HepG2 (cell line): ENCODE measurements at regions not wholly inside any gene's neighbourhood (a gene's known extent, or its start where the extent isn't known, plus 50 kb on each side); places are given as distances from the start of the nearest gene placed in this dataset.

Experiments used
- ATAC-seq: fragments of 200-7000 bp; cut with Tn5 transposase; 3 replicates; pipeline ENCODE4 v1.9.1; 2020; ENCODE audit warnings: mild to moderate bottlenecking, moderate library complexity
- BruUV-seq: library from RNA; stranded (reverse); fragments of 400-500 nt; replicated peaks from 2 replicates; lab custom pipeline; 2021; lab: Mats Ljungman, UMichigan
- CTCF ChIA-PET: fragments of 300-600 bp; formaldehyde crosslinking; extraction: SDS; loops from one replicate; lab custom pipeline; 2021; ENCODE audit warnings: low total read pairs, inconsistent platforms, low intra/inter-chr PET ratio; lab: Yijun Ruan, JAX
- POLR2A ChIA-PET: fragments of 350-600 bp; sonication (Branson Sonifier 250); formaldehyde crosslinking; loops from one replicate; lab custom pipeline; 2020; ENCODE audit warnings: antibody characterized with exemption, inconsistent platforms; lab: Yijun Ruan, JAX
- DNase-seq: peaks from one replicate; pipeline ENCODE4 v3.0.0-alpha.2; 2015; ENCODE audit warnings: low spot score
- FAIRE-seq: peaks from 3 replicates; lab custom pipeline; 2011; peaks lifted over from hg19 to GRCh38; lab: Jason Lieb, UNC
- H2AFZ ChIP-seq: one replicate; pipeline ENCODE4 v1.6.1; 2011; ENCODE audit warnings: low read length, inconsistent platforms
- H3K27ac ChIP-seq: fragments of 300-600 bp; 3 replicates; pipeline ENCODE4 v1.8.0; 2011; ENCODE audit warnings: mixed run types, mild to moderate bottlenecking, mixed read lengths, low read length, inconsistent platforms; ENCODE audit not compliant: insufficient read depth; ENCODE audit errors: extremely low read length
- H3K27me3 ChIP-seq, 2 experiments: fragments of 200-600 bp in 1 of 2; 2 replicates in 1 of 2; 3 replicates in 1 of 2; pipeline versions ENCODE4 v1.6.0 to v1.8.0; 2011; ENCODE audit warnings: low read length in 2 of 2, mild to moderate bottlenecking in 2 of 2, moderate library complexity in 2 of 2, inconsistent platforms in 1 of 2; ENCODE audit not compliant: insufficient read depth in 2 of 2, control insufficient read depth in 1 of 2
- H3K36me3 ChIP-seq, 2 experiments: fragments of 200-600 bp in 1 of 2; replicated peaks in 1 of 2; 2 replicates in 1 of 2; 3 replicates in 1 of 2; pipeline versions ENCODE4 v1.5.1 to v1.8.0; 2011; ENCODE audit warnings: low read length in 2 of 2, inconsistent platforms in 1 of 2; ENCODE audit not compliant: insufficient read depth in 2 of 2, control insufficient read depth in 1 of 2
- H3K4me1 ChIP-seq: 2 replicates; pipeline ENCODE4 v1.5.1; 2012; ENCODE audit warnings: low read length, inconsistent platforms; ENCODE audit not compliant: insufficient read depth
- H3K4me2 ChIP-seq: 2 replicates; pipeline ENCODE4 v1.6.0; 2011; ENCODE audit warnings: low read depth, low read length, inconsistent platforms
- H3K4me3 ChIP-seq, 3 experiments: fragments of 200-600 bp in 1 of 3; sonication (generic), shearing (Covaris generic) in 1 of 3; replicated peaks in 1 of 3; 2 replicates each; pipeline ENCODE4 v1.5.1; 2011 to 2016; ENCODE audit warnings: low read length in 3 of 3, inconsistent platforms in 2 of 3, low read depth in 2 of 3, mild to moderate bottlenecking in 2 of 3, control low read depth in 1 of 3, mixed read lengths in 1 of 3; ENCODE audit not compliant: insufficient read depth in 1 of 3
- H3K79me2 ChIP-seq: one replicate; pipeline ENCODE4 v1.6.1; 2011; ENCODE audit warnings: low read length, inconsistent platforms; ENCODE audit not compliant: insufficient read depth
- H3K9ac ChIP-seq: 2 replicates; pipeline ENCODE4 v1.6.0; 2011; ENCODE audit warnings: mild to moderate bottlenecking, low read depth, low read length, inconsistent platforms; ENCODE audit not compliant: insufficient read depth
- H3K9me3 ChIP-seq: 2 replicates; pipeline ENCODE4 v1.5.1; 2012; ENCODE audit warnings: mild to moderate bottlenecking, low read length
- H4K20me1 ChIP-seq: 2 replicates; pipeline ENCODE4 v1.6.0; 2011; ENCODE audit warnings: inconsistent platforms, mild to moderate bottlenecking, low read length, moderate library complexity; ENCODE audit not compliant: insufficient read depth
- ARID2 ChIP-seq: sonication (generic); formaldehyde crosslinking; IDR thresholded peaks from 2 replicates; pipeline ENCODE4 v1.8.1; 2022; ENCODE audit warnings: mild to moderate bottlenecking, missing genetic modification reagents, borderline replicate concordance
- ATF7 ChIP-seq, 2 experiments: fragments of 450-650 bp in 1 of 2; sonication (generic) in 1 of 2; formaldehyde crosslinking in 1 of 2; IDR thresholded peaks; 2 replicates each; pipeline versions ENCODE4 v1.4.0 to v1.6.1; 2016 to 2020; ENCODE audit warnings: antibody characterized with exemption in 1 of 2, mild to moderate bottlenecking in 1 of 2, missing genetic modification reagents in 1 of 2
- CHCHD3 ChIP-seq: sonication (generic); formaldehyde crosslinking; IDR thresholded peaks from 2 replicates; pipeline ENCODE4 v1.8.0; 2022; ENCODE audit warnings: mild to moderate bottlenecking, missing genetic modification reagents, moderate library complexity
- HNRNPLL ChIP-seq: fragments of 200-400 bp; formaldehyde crosslinking; IDR thresholded peaks from 2 replicates; pipeline ENCODE4 v1.6.1; 2017; ENCODE audit warnings: mild to moderate bottlenecking, low read depth, low read length; ENCODE audit not compliant: poor library complexity, severe bottlenecking
- HOXA7 ChIP-seq: sonication (generic); formaldehyde crosslinking; IDR thresholded peaks from 2 replicates; pipeline ENCODE4 v1.8.1; 2022; ENCODE audit warnings: mild to moderate bottlenecking, missing genetic modification reagents, moderate library complexity
- ISX ChIP-seq: sonication (generic); formaldehyde crosslinking; conservative IDR thresholded peaks from 2 replicates; pipeline ENCODE4 v1.5.0; 2020; ENCODE audit warnings: missing genetic modification reagents
- JUNB ChIP-seq: sonication (generic); formaldehyde crosslinking; IDR thresholded peaks from 2 replicates; pipeline ENCODE4 v1.8.0; 2022; ENCODE audit warnings: missing genetic modification reagents, mild to moderate bottlenecking, borderline replicate concordance
- KDM2A ChIP-seq: sonication (generic); formaldehyde crosslinking; IDR thresholded peaks from 2 replicates; pipeline ENCODE4 v1.4.0; 2020; ENCODE audit warnings: low read depth, missing genetic modification reagents, borderline replicate concordance
- KDM4B ChIP-seq: sonication (generic); formaldehyde crosslinking; IDR thresholded peaks from 2 replicates; pipeline ENCODE4 v1.4.0; 2020; ENCODE audit warnings: missing genetic modification reagents
- NBN ChIP-seq: fragments of 450-650 bp; conservative IDR thresholded peaks from 2 replicates; pipeline ENCODE4 v1.6.1; 2017
- NONO ChIP-seq, 2 experiments: fragments of 450-650 bp in 1 of 2; sonication (generic) in 1 of 2; formaldehyde crosslinking in 1 of 2; IDR thresholded peaks in 1 of 2; conservative IDR thresholded peaks in 1 of 2; 2 replicates each; pipeline versions ENCODE4 v1.6.1 to v1.8.0; 2017 to 2022; ENCODE audit warnings: mild to moderate bottlenecking in 1 of 2, missing genetic modification reagents in 1 of 2, moderate library complexity in 1 of 2
- NR2F1 ChIP-seq, 2 experiments: fragments of 450-650 bp in 1 of 2; formaldehyde crosslinking in 1 of 2; IDR thresholded peaks; 2 replicates each; pipeline versions ENCODE4 v1.5.0 to v1.6.1; 2016 to 2020; ENCODE audit warnings: mild to moderate bottlenecking in 1 of 2, missing compliant biosample characterization in 1 of 2, missing genetic modification reagents in 1 of 2, moderate library complexity in 1 of 2
- PLSCR1 ChIP-seq: sonication (generic); formaldehyde crosslinking; IDR thresholded peaks from 2 replicates; pipeline ENCODE4 v1.5.0; 2020; ENCODE audit warnings: missing genetic modification reagents, mild to moderate bottlenecking, borderline replicate concordance
- RAD21 ChIP-seq: fragments of 450-650 bp; formaldehyde crosslinking; IDR thresholded peaks from 2 replicates; pipeline ENCODE4 v1.5.0; 2020; ENCODE audit warnings: mild to moderate bottlenecking
- RFXAP ChIP-seq: sonication (generic); formaldehyde crosslinking; IDR thresholded peaks from 2 replicates; pipeline ENCODE4 v1.4.0; 2020; ENCODE audit warnings: missing genetic modification reagents, borderline replicate concordance
- SETDB1 ChIP-seq: sonication (generic); formaldehyde crosslinking; IDR thresholded peaks from 2 replicates; pipeline ENCODE4 v1.5.1; 2020; ENCODE audit warnings: missing genetic modification reagents, mild to moderate bottlenecking, borderline replicate concordance
- SMC3 ChIP-seq: IDR thresholded peaks from 2 replicates; pipeline ENCODE4 v1.6.1; 2011; ENCODE audit warnings: low read length, improper control_type of control experiment
- SRF ChIP-seq: IDR thresholded peaks from 2 replicates; pipeline ENCODE4 v1.6.1; 2011; ENCODE audit warnings: mild to moderate bottlenecking, low read depth, low read length, moderate library complexity
- TBX2 ChIP-seq: sonication (generic); formaldehyde crosslinking; IDR thresholded peaks from 2 replicates; pipeline ENCODE4 v1.5.0; 2020; ENCODE audit warnings: missing genetic modification reagents, mild to moderate bottlenecking, borderline replicate concordance
- TBX3 ChIP-seq: fragments of 450-650 bp; IDR thresholded peaks from 2 replicates; pipeline ENCODE4 v1.6.1; 2017; ENCODE audit warnings: antibody characterized with exemption, mild to moderate bottlenecking, inconsistent platforms, borderline replicate concordance
- YY1 ChIP-seq: IDR thresholded peaks from 2 replicates; pipeline ENCODE4 v1.6.1; 2011; ENCODE audit warnings: low read length, low read depth, moderate library complexity, mild to moderate bottlenecking; ENCODE audit not compliant: insufficient read depth, insufficient replicate concordance
- ZNF354B ChIP-seq: sonication (generic); formaldehyde crosslinking; IDR thresholded peaks from 2 replicates; pipeline ENCODE4 v1.8.0; 2022; ENCODE audit warnings: mild to moderate bottlenecking, missing genetic modification reagents
- ZNF564 ChIP-seq: sonication (generic); formaldehyde crosslinking; IDR thresholded peaks from 2 replicates; pipeline ENCODE4 v1.8.1; 2023; ENCODE audit warnings: mild to moderate bottlenecking, missing genetic modification reagents
- ZNF598 ChIP-seq: sonication (generic); formaldehyde crosslinking; IDR thresholded peaks from 2 replicates; pipeline ENCODE4 v1.5.1; 2020; ENCODE audit warnings: mild to moderate bottlenecking, missing genetic modification reagents, borderline replicate concordance
- ZNF766 ChIP-seq: sonication (generic); formaldehyde crosslinking; IDR thresholded peaks from 2 replicates; pipeline ENCODE4 v1.5.0; 2020; ENCODE audit warnings: missing genetic modification reagents, borderline replicate concordance
- ZNF790 ChIP-seq: sonication (generic); formaldehyde crosslinking; IDR thresholded peaks from 2 replicates; pipeline ENCODE4 v1.8.0; 2022; ENCODE audit warnings: missing genetic modification reagents, mild to moderate bottlenecking, borderline replicate concordance
- WGBS: methylation state at CpG from one replicate; pipeline ENCODE4 v1.1.6; 2017; ENCODE audit warnings: low lambda C conversion rate; 5-methylcytosine and 5-hydroxymethylcytosine counted together
- in situ Hi-C: cut with HindIII; loops from 2 replicates; pipeline ENCODE4 v1.10.0; 2017; ENCODE audit warnings: low pct_unique_long_range_greater_than_20kb; ENCODE audit not compliant: extremely low pct_ligation_motif_present
- intact Hi-C: fragments of 100-400 bp; cut with micrococcal nuclease; formaldehyde crosslinking; loops from one replicate; pipeline ENCODE4 v1.10.0; 2022; ENCODE audit not compliant: unreplicated experiment

- Histone ChIP-seq H3K4me1 (no peaks in the 10 kb centered on the region), H3K4me2 (no peak overlapping the region), H2AFZ (no peak overlapping the region), H3K9me3 (no peaks in the 10 kb centered on the region), H4K20me1 (0 out of 2 replicates have a peak, but pooled peaks cover 3% of the 10 kb centered on the region), H3K9ac (no peak overlapping the region), H3K4me3 (no peak overlapping the region), H3K27ac (no peak overlapping the region), H3K27me3 (peaks cover 7 to 56% of the 10 kb centered on the region in 2 experiments), H3K79me2 (no peaks in the 10 kb centered on the region), H3K36me3 (no peaks in the 10 kb centered on the region)
- FAIRE-seq (peak; percentile 39), ATAC-seq (peak; percentile 92), DNase-seq (peak; percentile 7)
- intact Hi-C loops (loop anchor here (1.0 kb wide), 1 partner anchor 163 kb away; no protein-coding TSS in a partner anchor), in situ Hi-C loops (no loop called here)
- 27% methylated on average over 4 of the region's 26 CpGs for WGBS
- no TSS peak for BruUV-seq
- ChIA-PET POLR2A (no interaction called here), CTCF (interaction anchor here (0.8 to 2.5 kb wide), 2 partner anchors 159 to 163 kb away, joined by 6 to 20 read pairs; no protein-coding TSS in a partner anchor)
- 0 out of 2 replicates have a peak, but pooled peaks have one; percentile 42 for TF ChIP-seq HOXA7 (CRISPR knock-in tag)
- TF ChIP-seq YY1 = no peak
- no peak for TF ChIP-seq ZNF564
- TF ChIP-seq NR2F1 (CRISPR knock-in tag; IDR thresholded peaks at IDR 0.05) = no peak
- no peak for TF ChIP-seq SETDB1 (CRISPR knock-in tag)
- TF ChIP-seq ZNF598 = no peak
- TF ChIP-seq NBN = no peak
- TF ChIP-seq TBX2 (CRISPR knock-in tag) = no peak
- peak; percentile 78 for TF ChIP-seq RAD21
- no peak for TF ChIP-seq ZNF790 (CRISPR knock-in tag)
- TF ChIP-seq ZNF354B (CRISPR knock-in tag) = no peak
- TF ChIP-seq SMC3 = peak; percentile 59
- TF ChIP-seq TBX3 = no peak
- TF ChIP-seq RFXAP (CRISPR knock-in tag) = no peak
- TF ChIP-seq NONO (IDR thresholded peaks at IDR 0.05) = no peak
- TF ChIP-seq NONO (CRISPR knock-in tag; conservative IDR thresholded peaks at IDR 0.05) = 0 out of 2 replicates have a peak, but pooled peaks have one; percentile 39
- no peak for TF ChIP-seq JUNB (CRISPR knock-in tag)
- TF ChIP-seq HNRNPLL = peak; percentile 18
- no peak for TF ChIP-seq CHCHD3
- TF ChIP-seq ATF7 (IDR thresholded peaks at IDR 0.05) = no peak
- no peak for TF ChIP-seq ATF7 (CRISPR knock-in tag; IDR thresholded peaks at IDR 0.05)
- no peak for TF ChIP-seq PLSCR1 (CRISPR knock-in tag)
- TF ChIP-seq KDM2A (CRISPR knock-in tag) = peak; percentile 59; the same call in 1 of the 2 replicates
- TF ChIP-seq KDM4B = no peak
- no peak for TF ChIP-seq ISX
- no peak for TF ChIP-seq SRF
- no peak for TF ChIP-seq ARID2 (CRISPR knock-in tag)
- TF ChIP-seq ZNF766 (CRISPR knock-in tag) = no peak
These were observed 65.8 kb upstream of the SLC22A11 start for GRCh38 chr11:64489831-64490441.
